Dermis blood vessel endothelial cell (primary cell): ENCODE measurements at regions not wholly inside any gene's neighbourhood (a gene's known extent, or its start where the extent isn't known, plus 50 kb on each side); places are given as distances from the start of the nearest gene placed in this dataset.
"Not testable (repeated sequence)": the region's sequence is repeated elsewhere in the genome, so short reads cannot be mapped to it uniquely, and the experiment has no call there.

Source experiments
- DNase-seq: peaks from one replicate; pipeline ENCODE4 v3.0.0; 2010

- no peak for DNase-seq
Observed at GRCh38 chrX:139025816-139026215, 314.3 kb upstream of the FGF13 start.

GRCh38 chrX:139023531-139023930 lies 312.0 kb upstream of the FGF13 start:
- DNase-seq: no peak

GRCh38 chrX:139020801-139021200 lies 309.3 kb upstream of the FGF13 start:
- no peak for DNase-seq

- no peak for DNase-seq
Observed at GRCh38 chrX:139018436-139018835, 306.9 kb upstream of the FGF13 start.

DNA sequence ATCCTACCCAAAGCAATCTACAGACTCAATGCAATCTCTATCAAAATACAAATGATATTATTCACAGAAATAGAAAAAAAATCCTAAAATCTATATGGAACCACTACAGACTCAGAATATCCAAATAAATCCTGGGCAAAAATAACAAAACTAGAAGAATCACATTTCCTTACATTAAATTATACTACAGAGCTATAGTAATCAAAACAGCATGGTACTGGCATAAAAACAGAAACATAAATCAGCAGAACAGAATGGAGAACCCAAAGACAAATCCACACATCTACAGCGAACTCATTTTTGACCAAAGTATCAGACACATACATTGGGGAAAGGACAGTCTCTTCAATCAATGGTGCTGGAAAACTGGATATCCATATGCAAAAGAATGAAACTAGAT lies 304.1 kb upstream of the FGF13 start:
- DNase-seq: no peak

DNA sequence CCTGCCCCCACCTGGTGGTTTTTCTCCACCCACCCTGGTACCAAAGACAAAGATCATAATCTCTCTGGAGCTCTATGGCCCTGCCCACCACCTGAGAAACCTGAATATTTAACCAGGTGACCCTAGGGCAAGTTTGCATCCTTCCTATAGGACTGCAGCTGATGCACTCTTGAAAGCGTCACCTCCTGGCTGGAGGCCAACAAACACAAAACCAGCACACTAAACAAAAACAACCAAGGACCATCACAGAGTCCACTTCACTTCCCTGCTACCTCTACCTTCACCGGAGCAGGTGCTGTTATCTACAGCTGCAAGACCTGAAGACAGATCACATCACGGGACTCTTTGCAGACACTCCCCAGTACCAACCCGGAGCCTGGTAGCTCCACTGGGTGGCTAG lies 296.7 kb upstream of the FGF13 start:
- no peak for DNase-seq

GRCh38 chrX:139003856-139004527 lies 292.5 kb upstream of the FGF13 start:
- DNase-seq: not testable (repeated sequence)

DNA sequence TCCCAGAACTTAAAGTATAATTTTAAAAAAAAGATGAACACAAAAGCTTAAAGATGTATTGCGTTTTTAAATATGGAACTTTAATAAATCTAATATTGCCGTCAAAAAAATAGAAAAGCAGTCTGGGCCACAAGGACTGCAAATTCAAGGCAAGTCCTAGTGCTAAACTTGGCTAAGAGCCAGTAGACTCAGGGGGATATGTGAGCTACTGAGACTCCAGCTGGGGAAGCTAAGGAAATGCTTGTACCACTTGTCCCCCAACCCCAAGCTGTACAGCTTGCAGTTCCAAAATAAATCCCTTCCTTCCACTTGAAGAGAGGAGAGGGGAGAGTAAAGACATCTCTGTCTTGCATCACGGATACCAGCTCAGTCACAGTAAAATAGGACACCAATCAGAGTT lies 290.8 kb upstream of the FGF13 start:
- DNase-seq: no peak

GRCh38 chrX:138996268-138996667 lies 284.8 kb upstream of the FGF13 start:
- no peak for DNase-seq

DNA sequence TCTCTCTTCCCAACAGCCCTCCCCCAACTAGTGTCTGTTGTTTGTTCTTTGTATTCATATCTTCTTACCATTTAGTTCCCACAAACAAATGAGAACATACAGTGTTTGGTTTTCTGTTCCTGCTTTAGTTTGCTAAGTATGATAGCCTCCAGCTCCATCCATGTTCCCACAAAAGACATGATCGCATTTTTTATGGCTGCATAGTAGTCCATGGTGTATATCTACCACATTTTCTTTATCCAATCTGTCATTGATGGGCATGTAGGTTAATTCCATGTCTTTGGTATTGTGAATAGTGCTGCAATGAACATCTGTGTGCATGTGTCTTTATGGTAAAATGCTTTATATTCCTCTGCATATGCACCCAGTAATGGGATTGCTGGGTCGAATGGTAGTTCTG lies 283.9 kb upstream of the FGF13 start:
- DNase-seq: no peak

GRCh38 chrX:138990425-138990824 lies 278.9 kb upstream of the FGF13 start:
- not testable (repeated sequence) for DNase-seq

DNA sequence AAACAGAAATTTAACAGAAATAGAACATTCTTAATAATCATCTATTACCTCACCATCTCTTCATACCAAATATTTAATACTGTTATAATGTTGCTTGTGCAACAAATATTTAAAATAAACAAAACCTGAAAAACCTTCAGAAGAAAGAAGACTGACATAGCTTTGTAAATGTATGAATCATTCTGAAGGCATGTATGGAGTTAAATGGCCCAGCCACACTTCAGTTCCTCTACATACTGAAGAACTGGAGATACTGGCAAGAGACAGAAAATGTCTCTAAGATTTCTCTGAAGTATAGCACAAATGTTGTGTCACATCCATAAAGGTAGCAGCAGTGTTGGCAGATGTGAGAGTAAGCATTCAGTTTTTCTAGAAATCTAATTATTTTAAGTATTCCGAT lies 275.3 kb upstream of the FGF13 start:
- DNase-seq: no peak

- DNase-seq: no peak
Observed at GRCh38 chrX:138986235-138986634, 274.7 kb upstream of the FGF13 start.

GRCh38 chrX:138982365-138982764 lies 270.8 kb upstream of the FGF13 start:
- no peak for DNase-seq

- no peak for DNase-seq
Observed at GRCh38 chrX:138964501-138964900, 253.0 kb upstream of the FGF13 start.

GRCh38 chrX:138962419-138962818 lies 250.9 kb upstream of the FGF13 start:
- not testable (repeated sequence) for DNase-seq

- no peak for DNase-seq
Observed at GRCh38 chrX:138954976-138955375, 243.5 kb upstream of the FGF13 start.

- DNase-seq: no peak
Observed at GRCh38 chrX:138946926-138947325, 235.4 kb upstream of the FGF13 start.

DNA sequence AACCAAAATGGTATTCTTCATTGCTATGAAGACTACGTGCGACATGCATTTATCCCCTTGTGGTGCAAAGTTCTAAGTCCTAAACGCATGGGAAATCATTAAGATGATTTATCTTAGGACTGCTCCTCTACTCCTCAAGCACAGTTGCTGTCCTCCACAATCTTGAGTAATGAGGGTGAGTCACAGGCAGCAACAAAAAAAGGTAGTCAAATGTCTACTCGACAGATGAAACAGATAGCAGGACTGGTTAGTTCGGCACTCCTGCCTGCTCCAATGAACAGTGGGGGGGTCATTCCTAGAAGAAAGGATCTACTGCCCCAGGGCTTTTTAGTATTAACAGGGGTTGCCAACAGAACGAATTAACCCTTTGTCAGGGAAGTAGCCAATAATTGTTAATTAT lies 233.7 kb upstream of the FGF13 start:
- DNase-seq: no peak

- DNase-seq: no peak
Observed at GRCh38 chrX:138939038-138939437, 227.5 kb upstream of the FGF13 start.

DNA sequence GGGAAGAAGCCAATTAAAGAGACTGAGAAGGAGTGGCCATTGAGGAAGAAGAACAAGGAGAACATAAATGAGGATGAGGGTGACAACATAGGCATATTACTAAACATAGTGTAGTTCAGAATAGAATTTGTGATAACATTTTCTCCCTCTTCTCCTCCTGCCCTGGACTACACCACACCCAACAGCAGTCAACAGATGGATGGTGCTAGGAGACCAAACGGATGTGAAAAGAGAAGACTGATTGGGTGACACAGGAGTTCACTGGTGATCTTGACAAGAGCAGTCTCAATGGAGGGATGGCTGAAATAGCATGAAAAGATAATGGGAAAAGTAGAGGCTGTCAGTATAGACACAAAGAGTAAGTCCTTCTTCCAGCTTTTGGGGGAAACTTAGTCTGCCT lies 226.5 kb upstream of the FGF13 start:
- DNase-seq: no peak

- DNase-seq: no peak
Observed at GRCh38 chrX:138931212-138931611, 219.7 kb upstream of the FGF13 start.

DNA sequence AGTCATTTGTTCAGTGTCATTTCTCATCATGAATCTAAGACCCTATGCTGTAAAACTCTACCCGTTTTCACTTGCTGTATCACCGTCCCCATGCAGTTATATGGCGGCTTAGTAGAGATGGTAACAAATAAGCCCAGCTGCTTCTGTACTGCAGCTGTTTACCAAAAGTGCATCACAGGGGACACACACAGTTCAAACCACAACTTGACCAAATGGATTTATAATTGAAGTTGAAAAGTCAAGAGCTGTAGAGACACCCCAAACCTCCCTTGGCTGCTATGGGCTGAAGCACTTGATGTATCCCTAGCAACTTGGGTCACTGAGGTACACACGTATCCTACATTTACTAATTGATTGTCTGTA lies 219.0 kb upstream of the FGF13 start:
- DNase-seq: no peak

DNA sequence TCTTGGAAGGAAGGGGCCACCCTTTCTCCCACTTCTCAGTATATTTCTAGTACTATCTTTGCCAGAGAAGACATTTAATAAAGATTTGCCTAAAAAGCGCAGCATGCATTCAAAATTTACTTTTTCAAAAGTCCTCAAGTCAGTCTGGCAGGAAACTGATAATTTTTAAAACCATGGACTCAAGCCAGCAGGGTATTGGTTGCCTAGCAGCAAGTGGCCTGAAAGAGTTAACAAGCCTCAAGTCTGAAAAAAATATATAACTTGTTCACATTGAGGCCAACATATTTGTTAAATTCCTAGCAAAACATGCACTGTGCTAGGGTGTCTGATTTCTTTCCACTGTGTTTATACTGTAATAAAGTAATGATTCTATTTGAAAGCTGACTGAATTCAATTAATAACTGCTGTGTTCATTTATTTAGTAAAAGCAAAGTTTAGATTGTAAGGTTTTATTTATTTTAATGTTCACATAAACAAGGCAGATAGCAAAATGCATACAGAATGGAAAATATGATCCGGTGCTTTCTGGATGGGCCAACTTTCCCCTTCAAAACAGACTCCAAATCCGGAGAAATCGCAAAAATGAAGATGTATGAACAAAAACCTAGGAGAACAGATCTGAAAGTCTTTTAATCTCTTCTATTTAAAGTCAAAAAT lies 218.5 kb upstream of the FGF13 start:
- DNase-seq: no peak
